Transverse colon (tissue), 4 donors: ENCODE measurements at regions not wholly inside any gene's neighbourhood (a gene's known extent, or its start where the extent isn't known, plus 50 kb on each side); places are given as distances from the start of the nearest gene placed in this dataset.

ENCODE experiments used
- DNase-seq: peaks from one replicate; pipeline ENCODE4 v3.0.0-alpha.2; 2019
- H3K27ac ChIP-seq, 4 donors: fragments of 200-600 bp; sonication (generic); 2 replicates each; pipeline ENCODE4 v1.5.1; 2016 to 2018; ENCODE audit warnings: inconsistent platforms in 4 of 4
- H3K27me3 ChIP-seq: fragments of 200-600 bp; sonication (generic); 2 replicates; pipeline ENCODE4 v1.5.1; 2017; ENCODE audit warnings: inconsistent platforms
- H3K36me3 ChIP-seq, 4 donors: fragments of 200-600 bp; sonication (generic); 2 replicates each; pipeline ENCODE4 v1.5.1; 2017 to 2019; ENCODE audit warnings: inconsistent platforms in 4 of 4
- H3K4me1 ChIP-seq, 4 donors: fragments of 200-600 bp; sonication (generic); 2 replicates each; pipeline ENCODE4 v1.5.1; 2017 to 2020; ENCODE audit warnings: inconsistent platforms in 4 of 4
- H3K4me3 ChIP-seq, 4 donors: fragments of 200-600 bp; sonication (generic); 1 replicate in 1 of 4; 2 replicates in 3 of 4; pipeline versions ENCODE4 v1.5.1 to v1.6.1; 2017 to 2019; ENCODE audit warnings: inconsistent platforms in 4 of 4
- H3K9me3 ChIP-seq, 2 donors: fragments of 200-600 bp; sonication (generic); 2 replicates each; pipeline ENCODE4 v1.5.1; 2017 to 2019; ENCODE audit warnings: inconsistent platforms in 2 of 2
- CTCF ChIP-seq, 5 experiments: fragments of 200-600 bp in 3 of 5; fragments of 450-650 bp in 2 of 5; sonication (generic) in 3 of 5; IDR thresholded peaks; 1 replicate in 2 of 5; 2 replicates in 3 of 5; pipeline ENCODE4 v1.5.1; 2016 to 2017; ENCODE audit warnings: antibody characterized with exemption in 5 of 5, inconsistent platforms in 3 of 5, mild to moderate bottlenecking in 2 of 5, moderate library complexity in 1 of 5
- EP300 ChIP-seq: sonication (generic); formaldehyde crosslinking; IDR thresholded peaks from one replicate; pipeline ENCODE4 v1.6.1; 2017; ENCODE audit warnings: antibody characterized with exemption, low read depth
- POLR2A ChIP-seq: fragments of 450-650 bp; IDR thresholded peaks from one replicate; pipeline ENCODE4 v1.6.1; 2016; ENCODE audit warnings: antibody characterized with exemption, mild to moderate bottlenecking, moderate library complexity
- POLR2AphosphoS5 ChIP-seq, 3 donors: sonication (generic); formaldehyde crosslinking; IDR thresholded peaks; one replicate each; pipeline ENCODE4 v1.6.1; 2016; ENCODE audit warnings: antibody characterized with exemption in 3 of 3
- WGBS, 2 donors: methylation state at CpG; one replicate each; pipeline ENCODE4 v1.1.5; 2018; ENCODE audit warnings: low coverage in 1 of 2; 5-methylcytosine and 5-hydroxymethylcytosine counted together
- in situ Hi-C, 4 donors: fragments of 200-750 bp; cut with MboI; loops; one replicate each; pipeline versions ENCODE4 v1.15.0 to v1.15.1; 2017; ENCODE audit warnings: low sequenced_read_pairs in 3 of 4, low pct_ligation_motif_present in 1 of 4, low pct_unique_long_range_greater_than_20kb in 1 of 4
- intact Hi-C: fragments of 100-400 bp; cut with DNase I; formaldehyde crosslinking; loops from one replicate; pipeline ENCODE4 v1.15.1; 2023; ENCODE audit warnings: low total_unique reads

DNA sequence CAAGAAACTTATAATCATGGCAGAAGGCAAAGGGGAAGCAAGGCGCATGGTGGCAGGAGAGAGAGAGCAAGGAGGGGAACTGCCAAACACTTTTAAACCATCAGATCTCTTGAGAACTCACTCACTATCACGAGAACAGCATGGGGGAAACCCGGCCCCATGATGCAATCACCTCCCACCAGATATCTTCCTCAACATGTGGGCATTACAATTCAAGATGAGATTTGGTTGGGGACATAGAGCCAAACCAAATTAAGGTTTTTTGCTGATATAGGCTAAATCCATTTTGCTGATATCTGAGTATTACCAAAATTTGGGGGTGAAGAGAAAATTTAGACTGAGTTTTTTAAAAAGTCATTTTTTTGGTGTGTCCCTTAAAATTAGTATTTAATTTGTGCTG, 54.9 kb upstream of the TMX1 start:
- Histone ChIP-seq H3K36me3 (no peaks in the 10 kb centered on the region), H3K27me3 (no peaks in the 10 kb centered on the region), H3K4me1 (peaks cover 0 to 6% (median 2%) of the 10 kb centered on the region in 4 donors), H3K9me3 (no peaks in the 10 kb centered on the region), H3K27ac (no peak overlapping the region), H3K4me3 (no peak overlapping the region)
- TF ChIP-seq CTCF (IDR thresholded peaks at IDR 0.05) (no peak), EP300 (no peak), POLR2A (no peak), POLR2AphosphoS5 (IDR thresholded peaks at IDR 0.05) (no peak)
- WGBS, 2 donors: 65 to 74% methylated on average over 2 to 3 of the region's 3 CpGs
- intact Hi-C loops (no loop called here), in situ Hi-C loops (no loop called here)
- no peak for DNase-seq

DNA sequence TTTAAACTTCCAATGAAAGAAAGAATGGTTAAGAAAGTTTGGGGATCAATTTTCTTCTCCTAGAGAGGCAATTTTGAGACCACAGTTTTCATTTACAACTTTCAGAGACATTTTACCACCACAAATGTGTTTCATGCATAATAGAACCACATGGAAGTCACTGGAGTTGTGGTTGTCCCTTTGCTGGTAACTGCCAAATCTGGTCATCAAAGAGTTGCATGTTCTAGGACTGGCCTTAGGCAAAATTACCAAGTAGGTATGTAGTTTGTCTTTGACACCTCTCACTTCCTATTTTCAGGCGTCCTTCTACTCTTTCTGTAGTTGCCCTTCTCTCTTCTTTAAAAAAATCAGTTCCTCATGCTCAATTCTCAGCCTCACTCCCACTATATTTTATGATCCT, 54.3 kb upstream of the TMX1 start:
- no peaks in the 10 kb centered on the region for H3K27me3 ChIP-seq
- WGBS, 2 donors: 67 to 88% methylated on average over 1 of the region's 1 CpG
- H3K9me3 ChIP-seq: no peaks in the 10 kb centered on the region
- H3K4me1 ChIP-seq: peaks cover 0 to 6% (median 2%) of the 10 kb centered on the region in 4 donors
- no peaks in the 10 kb centered on the region for H3K36me3 ChIP-seq
- intact Hi-C loops: no loop called here
- H3K27ac ChIP-seq: no peak overlapping the region
- DNase-seq: no peak
- TF ChIP-seq CTCF (IDR thresholded peaks at IDR 0.05) (no peak), EP300 (no peak)
- no peak overlapping the region for H3K4me3 ChIP-seq
- in situ Hi-C loops: no loop called here

- intact Hi-C loops (no loop called here), in situ Hi-C loops (no loop called here)
- 58 to 72% methylated on average over 4 to 6 of the region's 6 CpGs for WGBS, 2 donors
- no peak overlapping the region for H3K27ac ChIP-seq
- H3K4me1 ChIP-seq: peaks cover 0 to 6% (median 2%) of the 10 kb centered on the region in 4 donors
- no peak for DNase-seq
- no peak for TF ChIP-seq EP300
- TF ChIP-seq POLR2AphosphoS5 (IDR thresholded peaks at IDR 0.05): no peak
- no peak for TF ChIP-seq POLR2A
- no peak for TF ChIP-seq CTCF (IDR thresholded peaks at IDR 0.05)
- no peaks in the 10 kb centered on the region for H3K9me3 ChIP-seq
- H3K4me3 ChIP-seq: no peak overlapping the region
- H3K27me3 ChIP-seq: no peaks in the 10 kb centered on the region
- H3K36me3 ChIP-seq: no peaks in the 10 kb centered on the region
These were observed 51.4 kb upstream of the TMX1 start for GRCh38 chr14:51188566-51189185.

DNA sequence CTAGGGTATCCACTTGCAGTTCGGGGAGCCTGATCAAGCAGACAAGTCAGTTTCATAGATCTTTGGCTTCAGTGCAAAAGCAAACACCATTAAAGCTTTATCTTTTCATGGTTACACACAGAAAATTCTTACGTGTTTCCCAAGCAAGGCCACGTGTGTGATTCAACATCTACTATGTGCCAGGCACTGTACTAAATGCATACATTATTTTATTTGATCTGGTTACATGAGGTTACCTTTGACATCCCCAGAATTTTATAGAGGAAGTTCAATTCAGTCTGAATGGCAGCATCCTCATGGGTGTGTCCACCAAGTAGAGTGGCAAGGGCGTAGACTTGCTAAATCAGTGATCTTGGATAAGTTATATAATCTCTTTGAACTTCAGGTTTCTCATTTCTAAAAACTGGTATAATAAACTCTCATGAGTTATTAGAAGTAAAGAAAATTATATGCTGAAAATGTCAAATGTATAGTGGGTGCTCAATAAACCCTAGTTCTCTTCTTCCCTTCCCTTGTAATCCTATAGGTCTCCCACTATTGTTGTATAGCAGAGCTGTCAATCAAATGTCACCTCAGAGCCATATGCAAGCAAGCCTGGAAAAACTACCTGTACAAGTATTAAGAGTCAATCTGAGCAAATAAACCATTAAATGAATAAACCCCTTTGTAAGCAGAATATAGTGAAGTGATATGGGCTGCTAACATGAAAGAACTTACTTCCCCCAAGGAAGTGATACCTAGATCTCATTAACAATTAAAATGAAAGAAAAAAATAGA, 50.3 kb upstream of the TMX1 start:
- H3K4me1 ChIP-seq: peaks cover 0 to 6% (median 2%) of the 10 kb centered on the region in 4 donors
- H3K27ac ChIP-seq: no peak overlapping the region
- no peak for DNase-seq
- intact Hi-C loops: no loop called here
- no peaks in the 10 kb centered on the region for H3K36me3 ChIP-seq
- WGBS, 2 donors: 60% methylated on average over 2 to 4 of the region's 4 CpGs
- H3K27me3 ChIP-seq: no peaks in the 10 kb centered on the region
- H3K9me3 ChIP-seq: no peaks in the 10 kb centered on the region
- in situ Hi-C loops: no loop called here
- no peak overlapping the region for H3K4me3 ChIP-seq
- TF ChIP-seq EP300: no peak
- TF ChIP-seq POLR2AphosphoS5 (IDR thresholded peaks at IDR 0.05): no peak
- TF ChIP-seq CTCF (IDR thresholded peaks at IDR 0.05): no peak
- TF ChIP-seq POLR2A: no peak
